ENCODE measurements at regions not wholly inside any gene's neighbourhood (a gene's known extent, or its start where the extent isn't known, plus 50 kb on each side); places are given as distances from the start of the nearest gene placed in this dataset.

DNA sequence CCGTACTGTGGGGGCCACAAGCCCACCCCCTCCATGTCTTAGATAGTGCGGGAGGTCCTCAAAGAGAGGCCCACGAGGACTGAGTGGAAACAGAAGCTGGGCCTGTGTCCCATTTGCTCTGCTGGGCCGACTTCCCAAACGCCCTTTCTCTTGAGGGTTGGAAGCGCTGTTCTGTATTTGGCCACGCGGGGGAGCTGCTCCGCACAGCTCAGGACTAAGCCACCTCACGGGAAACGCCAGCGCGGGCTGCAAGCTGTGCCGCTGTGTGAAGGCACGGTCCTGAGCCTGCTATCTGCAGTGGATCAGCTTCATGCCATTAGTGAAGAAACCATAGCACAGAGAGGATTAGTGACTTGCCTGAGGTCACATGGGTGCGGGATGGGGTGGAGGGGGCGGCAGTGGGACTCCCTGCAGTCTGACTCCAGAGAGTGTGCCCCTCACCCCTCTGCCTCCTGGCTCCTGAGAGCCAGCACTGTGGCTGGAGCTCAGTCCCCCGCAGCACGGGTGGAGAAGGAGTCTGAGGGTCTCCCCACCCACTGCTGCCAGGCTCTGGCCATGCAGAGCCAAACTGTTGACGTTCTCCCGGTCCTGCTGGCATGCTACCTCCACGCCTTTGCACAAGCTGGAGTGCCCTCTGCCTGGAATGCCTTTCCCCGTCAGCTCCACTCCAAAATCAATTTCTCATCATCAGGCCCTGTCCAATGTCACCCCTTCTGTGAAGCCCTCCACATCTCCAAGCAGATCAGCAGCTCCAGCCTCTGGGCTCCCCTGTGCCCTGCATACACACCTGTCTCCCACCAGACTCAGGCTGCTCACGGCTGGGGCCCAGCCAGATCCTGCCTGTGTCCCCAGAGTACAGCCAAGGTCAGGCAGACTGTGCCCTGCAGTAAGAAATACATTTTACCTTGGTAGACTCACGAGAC is 51.5 kb upstream of the LRRC32 start:
- peaks cover 7% of the 10 kb centered on the region for H3K4me1 ChIP-seq (ENCODE audit: control insufficient read depth, insufficient read depth, low read length)
- H3K9ac ChIP-seq (ENCODE audit: low read length) = peak overlapping the region; percentile 68
- H3K27me3 ChIP-seq (replicated peaks; ENCODE audit: control insufficient read depth, insufficient read depth, low read length) = peaks cover 15% of the 10 kb centered on the region
- peak; percentile 94 for DNase-seq (ENCODE audit: low read depth)
- H3K4me3 ChIP-seq (ENCODE audit: low read length) = no peak overlapping the region
- no peaks in the 10 kb centered on the region for H3K36me3 ChIP-seq (ENCODE audit: control insufficient read depth, insufficient read depth, low read length, severe bottlenecking)
- no peaks in the 10 kb centered on the region for H3K9me3 ChIP-seq (ENCODE audit: control insufficient read depth, low read length)

DNA sequence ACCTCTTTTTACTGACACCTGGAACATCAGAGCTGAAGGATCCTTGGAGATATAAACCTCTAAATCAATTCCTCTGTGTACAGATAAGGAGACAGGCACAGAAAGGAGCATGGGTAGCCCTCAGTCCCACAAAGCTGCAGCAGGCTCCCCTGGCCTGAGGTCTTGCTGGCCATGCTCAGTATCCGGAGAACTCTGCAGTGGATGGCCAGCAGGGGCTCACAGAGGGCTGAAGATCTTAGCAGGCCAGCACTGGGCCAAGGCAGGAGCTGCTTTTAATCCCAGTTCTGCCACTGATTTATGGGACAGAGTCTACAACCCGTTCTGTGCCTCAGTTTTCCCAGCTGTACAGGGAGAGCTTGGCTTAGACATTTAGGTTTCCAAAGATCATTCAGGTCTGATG is 52.6 kb upstream of the LRRC32 start:
- H3K36me3 ChIP-seq (ENCODE audit: control insufficient read depth, insufficient read depth, low read length, severe bottlenecking) = no peaks in the 10 kb centered on the region
- peaks cover 15% of the 10 kb centered on the region for H3K27me3 ChIP-seq (replicated peaks; ENCODE audit: control insufficient read depth, insufficient read depth, low read length)
- no peak overlapping the region for H3K4me3 ChIP-seq (ENCODE audit: low read length)
- H3K9me3 ChIP-seq (ENCODE audit: control insufficient read depth, low read length) = no peaks in the 10 kb centered on the region
- no peak overlapping the region for H3K9ac ChIP-seq (ENCODE audit: low read length)
- DNase-seq (ENCODE audit: low read depth) = no peak
- H3K4me1 ChIP-seq (ENCODE audit: control insufficient read depth, insufficient read depth, low read length) = peaks cover 7% of the 10 kb centered on the region

DNA sequence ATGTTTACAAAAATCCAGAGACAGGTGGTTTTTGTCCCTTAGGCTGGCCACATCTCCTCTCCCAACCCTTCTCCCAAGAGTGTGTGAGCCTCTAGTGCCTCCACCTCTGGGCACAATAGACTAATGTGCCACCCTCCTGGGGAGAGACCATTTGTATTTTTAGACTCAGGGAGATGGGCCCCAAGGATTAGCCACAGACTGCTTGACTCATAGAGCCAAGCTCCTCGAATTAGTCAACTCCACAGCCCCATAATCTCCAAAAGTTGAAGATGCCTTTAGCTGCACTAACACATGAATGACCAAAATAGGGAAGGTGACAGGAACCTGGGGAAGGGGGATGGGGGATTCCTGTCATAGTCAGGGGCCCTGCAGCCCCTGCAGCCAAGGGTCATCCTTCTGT is 53.0 kb upstream of the LRRC32 start:
- H3K9ac ChIP-seq (ENCODE audit: low read length) = no peak overlapping the region
- peaks cover 7% of the 10 kb centered on the region for H3K4me1 ChIP-seq (ENCODE audit: control insufficient read depth, insufficient read depth, low read length)
- H3K4me3 ChIP-seq (ENCODE audit: low read length) = no peak overlapping the region
- no peak for DNase-seq (ENCODE audit: low read depth)
- peaks cover 15% of the 10 kb centered on the region for H3K27me3 ChIP-seq (replicated peaks; ENCODE audit: control insufficient read depth, insufficient read depth, low read length)
- no peaks in the 10 kb centered on the region for H3K36me3 ChIP-seq (ENCODE audit: control insufficient read depth, insufficient read depth, low read length, severe bottlenecking)
- H3K9me3 ChIP-seq (ENCODE audit: control insufficient read depth, low read length) = no peaks in the 10 kb centered on the region

DNA sequence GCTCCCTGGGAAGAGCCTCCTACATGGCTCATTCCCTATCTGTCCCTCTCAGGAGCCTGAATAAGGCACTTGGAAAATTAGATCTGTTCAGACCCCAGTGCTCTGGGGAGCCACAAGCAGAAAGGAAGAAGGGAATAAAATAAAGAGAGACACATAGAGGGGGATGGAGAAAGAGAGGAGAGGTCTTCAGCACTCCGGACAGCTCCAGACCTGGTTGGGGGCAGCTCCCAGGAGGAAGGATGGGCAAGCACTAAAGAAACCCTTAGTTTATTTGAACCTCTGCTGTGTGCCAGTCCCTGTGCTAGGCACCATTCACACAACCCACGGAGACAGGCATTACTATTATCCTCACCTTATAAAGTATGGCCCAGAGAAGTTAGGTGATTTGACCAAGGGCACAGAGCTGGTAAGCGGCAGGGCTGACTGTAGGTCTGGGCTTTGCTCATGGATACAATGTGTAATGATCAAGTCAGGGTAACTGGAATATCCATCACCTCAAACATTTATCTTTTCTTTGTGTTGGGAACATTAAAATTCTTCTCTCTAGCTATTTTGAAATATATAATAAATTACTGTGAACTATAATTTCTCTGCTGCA is 53.7 kb upstream of the LRRC32 start:
- H3K9ac ChIP-seq (ENCODE audit: low read length) = no peak overlapping the region
- no peaks in the 10 kb centered on the region for H3K36me3 ChIP-seq (ENCODE audit: control insufficient read depth, insufficient read depth, low read length, severe bottlenecking)
- H3K4me1 ChIP-seq (ENCODE audit: control insufficient read depth, insufficient read depth, low read length) = peaks cover 7% of the 10 kb centered on the region
- no peak overlapping the region for H3K4me3 ChIP-seq (ENCODE audit: low read length)
- H3K27me3 ChIP-seq (replicated peaks; ENCODE audit: control insufficient read depth, insufficient read depth, low read length) = peaks cover 15% of the 10 kb centered on the region
- no peak for DNase-seq (ENCODE audit: low read depth)
- no peaks in the 10 kb centered on the region for H3K9me3 ChIP-seq (ENCODE audit: control insufficient read depth, low read length)

DNA sequence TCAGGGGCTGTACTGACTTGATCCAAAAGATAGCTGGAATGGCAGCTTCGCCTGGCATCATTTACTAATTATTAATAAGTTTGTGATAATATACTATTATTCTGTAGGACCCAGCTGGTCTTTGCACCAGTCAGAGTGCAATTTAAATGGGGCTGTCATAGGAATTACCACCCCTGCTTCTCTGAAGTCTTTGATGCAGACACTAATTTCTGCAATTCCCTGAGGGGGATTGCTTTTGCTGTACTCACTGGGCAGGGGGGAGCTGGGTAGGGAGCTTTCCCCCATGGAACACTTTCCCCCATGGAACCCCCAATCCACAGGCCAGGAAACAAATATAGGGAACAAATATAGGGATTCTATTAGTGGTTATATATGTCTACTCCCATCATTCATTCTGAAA is 54.9 kb upstream of the TSKU start:
- no peaks in the 10 kb centered on the region for H3K4me1 ChIP-seq (ENCODE audit: control insufficient read depth, insufficient read depth, low read length)
- H3K36me3 ChIP-seq (ENCODE audit: control insufficient read depth, insufficient read depth, low read length, severe bottlenecking) = no peaks in the 10 kb centered on the region
- DNase-seq (ENCODE audit: low read depth) = no peak
- H3K9me3 ChIP-seq (ENCODE audit: control insufficient read depth, low read length) = no peaks in the 10 kb centered on the region
- H3K4me3 ChIP-seq (ENCODE audit: low read length) = no peak overlapping the region
- H3K27me3 ChIP-seq (replicated peaks; ENCODE audit: control insufficient read depth, insufficient read depth, low read length) = peaks cover 28% of the 10 kb centered on the region
- no peak overlapping the region for H3K9ac ChIP-seq (ENCODE audit: low read length)

DNA sequence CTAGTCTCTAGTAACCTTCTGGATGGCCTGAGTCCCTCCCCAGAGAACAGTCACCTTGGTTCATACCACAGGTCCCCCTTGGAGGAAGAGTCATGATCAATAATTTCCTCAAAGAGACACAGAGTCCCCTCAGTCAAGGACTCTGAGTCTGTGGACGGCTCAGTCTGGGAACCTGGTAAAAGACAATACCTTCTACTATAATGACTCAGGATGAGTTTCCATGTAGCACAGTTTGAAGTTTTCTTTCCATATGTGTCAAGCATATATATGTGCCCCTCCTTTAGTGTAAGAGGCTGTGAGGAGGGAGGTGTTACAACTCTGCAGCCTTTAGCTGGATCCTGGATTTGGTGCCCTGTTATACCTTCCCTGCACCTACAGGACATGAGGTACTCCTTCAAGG is 54.4 kb upstream of the TSKU start:
- H3K4me1 ChIP-seq (ENCODE audit: control insufficient read depth, insufficient read depth, low read length) = no peaks in the 10 kb centered on the region
- H3K9ac ChIP-seq (ENCODE audit: low read length) = no peak overlapping the region
- peaks cover 28% of the 10 kb centered on the region for H3K27me3 ChIP-seq (replicated peaks; ENCODE audit: control insufficient read depth, insufficient read depth, low read length)
- no peak overlapping the region for H3K4me3 ChIP-seq (ENCODE audit: low read length)
- no peaks in the 10 kb centered on the region for H3K9me3 ChIP-seq (ENCODE audit: control insufficient read depth, low read length)
- no peaks in the 10 kb centered on the region for H3K36me3 ChIP-seq (ENCODE audit: control insufficient read depth, insufficient read depth, low read length, severe bottlenecking)
- no peak for DNase-seq (ENCODE audit: low read depth)

DNA sequence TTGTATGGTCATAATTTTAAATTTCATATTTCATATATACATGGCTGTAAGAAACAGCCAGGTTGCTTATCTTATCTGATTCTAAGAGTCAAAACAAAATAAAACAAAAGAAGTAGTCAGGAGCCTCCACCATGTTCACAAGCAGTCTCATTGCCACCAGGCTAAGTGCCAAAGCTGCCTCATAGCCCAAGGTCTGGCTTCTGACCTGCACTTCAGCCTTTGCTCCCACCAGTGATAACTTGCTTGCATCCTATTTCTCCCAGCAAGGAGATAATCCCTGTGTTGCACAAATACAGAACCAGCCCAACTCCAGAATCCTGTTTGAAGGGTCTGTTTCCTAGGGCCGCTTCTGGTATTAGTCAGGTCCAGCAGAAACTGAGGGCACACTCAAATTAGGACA is 53.9 kb upstream of the TSKU start:
- peaks cover 28% of the 10 kb centered on the region for H3K27me3 ChIP-seq (replicated peaks; ENCODE audit: control insufficient read depth, insufficient read depth, low read length)
- H3K4me1 ChIP-seq (ENCODE audit: control insufficient read depth, insufficient read depth, low read length) = no peaks in the 10 kb centered on the region
- DNase-seq (ENCODE audit: low read depth) = no peak
- no peak overlapping the region for H3K4me3 ChIP-seq (ENCODE audit: low read length)
- no peaks in the 10 kb centered on the region for H3K36me3 ChIP-seq (ENCODE audit: control insufficient read depth, insufficient read depth, low read length, severe bottlenecking)
- no peaks in the 10 kb centered on the region for H3K9me3 ChIP-seq (ENCODE audit: control insufficient read depth, low read length)
- no peak overlapping the region for H3K9ac ChIP-seq (ENCODE audit: low read length)

DNA sequence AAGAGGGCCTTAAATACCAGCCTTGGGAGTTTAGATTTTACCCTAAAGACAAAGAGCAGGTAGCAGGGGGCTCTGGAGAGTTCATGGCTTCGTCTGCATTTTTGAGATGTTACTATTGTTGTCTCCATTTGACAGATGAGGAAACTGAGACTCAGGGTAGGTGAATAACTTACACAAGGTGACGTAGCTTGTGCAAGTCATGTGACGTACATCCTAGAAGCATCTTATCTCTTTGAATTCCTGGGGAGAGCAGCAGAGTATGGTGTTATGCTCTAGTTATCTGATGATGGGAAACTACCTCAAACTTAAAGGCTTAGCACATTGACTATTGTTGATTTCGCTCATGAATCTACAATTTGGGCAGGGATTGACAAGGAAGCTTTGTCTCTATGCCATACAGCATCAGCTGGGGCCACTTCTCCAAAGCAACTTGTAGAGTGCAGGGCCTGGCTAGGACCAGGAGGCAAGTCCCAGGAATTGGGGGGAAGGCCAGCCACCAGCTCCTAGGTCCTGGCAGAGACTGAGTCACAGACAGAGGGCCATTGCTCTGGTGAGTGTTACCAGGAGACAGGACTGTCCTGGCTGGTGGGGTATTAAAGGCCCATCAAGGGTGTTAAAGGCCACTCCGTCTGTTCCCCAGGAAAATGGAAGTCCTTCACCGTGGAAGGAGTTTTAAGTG is 52.1 kb upstream of the TSKU start:
- H3K27me3 ChIP-seq (replicated peaks; ENCODE audit: control insufficient read depth, insufficient read depth, low read length) = peaks cover 23% of the 10 kb centered on the region
- no peaks in the 10 kb centered on the region for H3K4me1 ChIP-seq (ENCODE audit: control insufficient read depth, insufficient read depth, low read length)
- no peak for DNase-seq (ENCODE audit: low read depth)
- H3K4me3 ChIP-seq (ENCODE audit: low read length) = no peak overlapping the region
- H3K9me3 ChIP-seq (ENCODE audit: control insufficient read depth, low read length) = no peaks in the 10 kb centered on the region
- no peaks in the 10 kb centered on the region for H3K36me3 ChIP-seq (ENCODE audit: control insufficient read depth, insufficient read depth, low read length, severe bottlenecking)
- no peak overlapping the region for H3K9ac ChIP-seq (ENCODE audit: low read length)

DNA sequence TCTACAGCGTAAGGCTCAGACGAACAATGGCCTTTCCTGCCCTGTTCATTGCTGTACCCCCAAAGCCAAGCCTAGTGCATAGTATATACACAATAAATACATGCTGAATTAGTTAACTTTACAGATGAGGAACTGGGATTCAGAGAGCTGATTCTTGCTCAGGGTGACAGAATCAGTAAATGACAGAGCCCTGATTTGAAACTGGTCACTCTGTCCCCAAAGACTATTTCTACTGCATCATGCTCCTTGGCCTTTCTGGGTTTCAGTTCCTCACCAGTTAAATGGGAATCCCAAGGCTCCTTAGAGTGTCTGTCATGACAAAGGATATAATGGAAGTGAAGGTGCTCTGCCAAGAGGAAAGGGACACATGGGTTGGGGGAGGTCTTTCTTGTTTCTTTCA is 50.5 kb upstream of the TSKU start:
- Histone ChIP-seq H3K36me3 (ENCODE audit: control insufficient read depth, insufficient read depth, low read length, severe bottlenecking) (no peaks in the 10 kb centered on the region), H3K4me3 (ENCODE audit: low read length) (no peak overlapping the region), H3K27me3 (replicated peaks; ENCODE audit: control insufficient read depth, insufficient read depth, low read length) (peaks cover 13% of the 10 kb centered on the region), H3K9ac (ENCODE audit: low read length) (peak overlapping the region; percentile 4), H3K4me1 (ENCODE audit: control insufficient read depth, insufficient read depth, low read length) (no peaks in the 10 kb centered on the region), H3K9me3 (ENCODE audit: control insufficient read depth, low read length) (no peaks in the 10 kb centered on the region)
- DNase-seq (ENCODE audit: low read depth) = no peak

Measured in adipocyte (in vitro differentiated cells).